Fibroblast of lung (primary cell): ENCODE measurements at regions not wholly inside any gene's neighbourhood (a gene's known extent, or its start where the extent isn't known, plus 50 kb on each side); places are given as distances from the start of the nearest gene placed in this dataset.

Experiments
- DNase-seq, 2 donors: peaks; one replicate each; pipeline versions ENCODE4 v3.0.0 to v3.0.0-alpha.2; 2010; ENCODE audit warnings: low read depth in 2 of 2
- H2AFZ ChIP-seq: 2 replicates; pipeline ENCODE4 v1.5.1; 2012; ENCODE audit warnings: low read length, control low read depth, inconsistent platforms
- H3K27ac ChIP-seq: 2 replicates; pipeline ENCODE4 v1.5.1; 2011; ENCODE audit warnings: low read length, control low read depth; ENCODE audit not compliant: insufficient read depth
- H3K27me3 ChIP-seq: 2 replicates; pipeline ENCODE4 v1.5.1; 2011; ENCODE audit warnings: mild to moderate bottlenecking, low read length; ENCODE audit not compliant: control insufficient read depth, insufficient read depth
- H3K36me3 ChIP-seq: 2 replicates; pipeline ENCODE4 v1.5.1; 2011; ENCODE audit warnings: low read length; ENCODE audit not compliant: control insufficient read depth, insufficient read depth
- H3K4me1 ChIP-seq: 2 replicates; pipeline ENCODE4 v1.5.1; 2011; ENCODE audit warnings: low read length; ENCODE audit not compliant: control insufficient read depth, insufficient read depth; ENCODE audit errors: extremely low read depth
- H3K4me2 ChIP-seq: 2 replicates; pipeline ENCODE4 v1.5.1; 2011; ENCODE audit warnings: low read length, control low read depth; ENCODE audit not compliant: insufficient read depth; ENCODE audit errors: extremely low read depth
- H3K4me3 ChIP-seq, 4 experiments: fragments of 200-600 bp in 1 of 4; sonication (generic) in 1 of 4; replicated peaks in 1 of 4; 2 replicates each; pipeline ENCODE4 v1.5.1; 2011 to 2016; ENCODE audit warnings: low read length in 4 of 4, low read depth in 3 of 4, mild to moderate bottlenecking in 3 of 4, control low read depth in 2 of 4, inconsistent platforms in 1 of 4, mixed read lengths in 1 of 4; ENCODE audit not compliant: insufficient read depth in 1 of 4; ENCODE audit errors: control extremely low read depth in 1 of 4
- H3K79me2 ChIP-seq: 2 replicates; pipeline ENCODE4 v1.5.1; 2012; ENCODE audit warnings: mild to moderate bottlenecking, low read length, inconsistent platforms; ENCODE audit not compliant: control insufficient read depth, insufficient read depth
- H3K9ac ChIP-seq: 2 replicates; pipeline ENCODE4 v1.5.1; 2011; ENCODE audit warnings: mild to moderate bottlenecking, low read length, control low read depth; ENCODE audit not compliant: insufficient read depth
- H3K9me3 ChIP-seq: 2 replicates; pipeline ENCODE4 v1.5.1; 2012; ENCODE audit warnings: low read depth, low read length; ENCODE audit not compliant: control insufficient read depth, insufficient read depth
- H4K20me1 ChIP-seq: 2 replicates; pipeline ENCODE4 v1.5.1; 2011; ENCODE audit warnings: low read length; ENCODE audit not compliant: control insufficient read depth, insufficient read depth; ENCODE audit errors: extremely low read depth
- CTCF ChIP-seq, 2 donors: IDR thresholded peaks in 1 of 2; conservative IDR thresholded peaks in 1 of 2; 1 replicate in 1 of 2; 2 replicates in 1 of 2; pipeline ENCODE4 v1.5.1; 2011 to 2012; ENCODE audit warnings: low read length in 2 of 2, control low read depth in 1 of 2, inconsistent platforms in 1 of 2, low read depth in 1 of 2, mild to moderate bottlenecking in 1 of 2
- EZH2 ChIP-seq: IDR thresholded peaks from 2 replicates; pipeline ENCODE4 v1.5.1; 2012; ENCODE audit warnings: low read length, control low read depth, mild to moderate bottlenecking; ENCODE audit errors: missing control alignments

GRCh38 chr5:176737746-176738636, 72.4 kb upstream of the UNC5A start:
- no peak overlapping the region for H3K27ac ChIP-seq
- H3K4me2 ChIP-seq = no peak overlapping the region
- no peaks in the 10 kb centered on the region for H3K36me3 ChIP-seq
- H3K4me1 ChIP-seq = no peaks in the 10 kb centered on the region
- H3K27me3 ChIP-seq = peaks cover 65% of the 10 kb centered on the region
- DNase-seq = no peak
- H4K20me1 ChIP-seq = no peaks in the 10 kb centered on the region
- H3K4me3 ChIP-seq = no peak overlapping the region
- H3K79me2 ChIP-seq = no peaks in the 10 kb centered on the region
- no peak for TF ChIP-seq EZH2
- TF ChIP-seq CTCF (conservative IDR thresholded peaks at IDR 0.05 in 1 of 2, IDR thresholded peaks at IDR 0.05 in 1 of 2; ENCODE audit: low read depth in 1 of 2, low read length in 2 of 2) = no peak
- no peak overlapping the region for H3K9ac ChIP-seq
- no peaks in the 10 kb centered on the region for H3K9me3 ChIP-seq
- no peak overlapping the region for H2AFZ ChIP-seq

DNA sequence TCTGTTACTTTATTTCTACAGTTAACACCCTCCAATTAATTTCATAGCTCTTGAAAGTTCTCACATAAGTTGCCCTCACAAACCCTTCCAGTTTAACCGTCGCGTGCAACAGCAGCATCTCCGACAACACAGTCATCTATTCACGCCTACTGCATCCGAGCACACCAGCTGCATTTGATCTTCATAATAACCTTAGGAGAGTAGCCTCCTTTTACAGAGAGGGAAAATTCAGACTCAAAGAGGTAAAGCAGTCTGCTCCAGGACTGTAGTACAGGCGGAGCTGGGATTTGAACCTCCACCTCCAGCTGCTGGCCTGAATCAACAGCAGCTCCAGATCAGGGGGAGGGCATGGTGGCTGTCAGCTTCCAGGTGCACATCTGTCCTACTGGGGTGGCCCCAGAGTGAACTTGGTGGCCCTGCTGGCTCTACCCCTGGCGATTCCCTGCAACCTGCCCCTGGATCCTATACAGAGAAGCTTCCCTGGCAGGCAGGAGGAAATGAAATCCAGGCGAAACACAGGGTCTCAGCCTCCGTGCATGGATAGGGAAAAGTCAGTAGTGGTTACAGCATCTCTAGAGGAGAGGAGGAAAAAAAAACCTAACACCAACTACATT, 71.6 kb upstream of the UNC5A start:
- Histone ChIP-seq H4K20me1 (no peaks in the 10 kb centered on the region), H3K4me3 (no peak overlapping the region), H3K4me1 (no peaks in the 10 kb centered on the region), H3K4me2 (no peak overlapping the region), H3K9ac (no peak overlapping the region), H3K9me3 (no peaks in the 10 kb centered on the region), H3K27me3 (peaks cover 72% of the 10 kb centered on the region), H3K79me2 (no peaks in the 10 kb centered on the region), H3K27ac (no peak overlapping the region), H2AFZ (no peak overlapping the region), H3K36me3 (no peaks in the 10 kb centered on the region)
- no peak for TF ChIP-seq EZH2
- TF ChIP-seq CTCF (conservative IDR thresholded peaks at IDR 0.05 in 1 of 2, IDR thresholded peaks at IDR 0.05 in 1 of 2; ENCODE audit: low read depth in 1 of 2, low read length in 2 of 2) = no peak
- no peak for DNase-seq

- H3K9me3 ChIP-seq = no peaks in the 10 kb centered on the region
- no peak overlapping the region for H3K9ac ChIP-seq
- no peak overlapping the region for H3K4me3 ChIP-seq
- peak; percentile 43 for TF ChIP-seq EZH2
- no peak for TF ChIP-seq CTCF (conservative IDR thresholded peaks at IDR 0.05 in 1 of 2, IDR thresholded peaks at IDR 0.05 in 1 of 2; ENCODE audit: low read depth in 1 of 2, low read length in 2 of 2)
- no peak overlapping the region for H3K4me2 ChIP-seq
- H3K27me3 ChIP-seq = peaks cover 81% of the 10 kb centered on the region
- no peak for DNase-seq
- no peaks in the 10 kb centered on the region for H3K36me3 ChIP-seq
- H3K4me1 ChIP-seq = no peaks in the 10 kb centered on the region
- H3K27ac ChIP-seq = no peak overlapping the region
- H2AFZ ChIP-seq = no peak overlapping the region
- no peaks in the 10 kb centered on the region for H3K79me2 ChIP-seq
- H4K20me1 ChIP-seq = no peaks in the 10 kb centered on the region
These were observed 70.8 kb upstream of the UNC5A start for GRCh38 chr5:176739461-176740051.
